Stimulated activated CD4-positive, alpha-beta T cell treated with anti-CD3 and anti-CD28 coated beads, Interleukin-1b, Interleukin-23, amount 100 ng/mL, for 1 hour (primary cell): ENCODE measurements at regions not wholly inside any gene's neighbourhood (a gene's known extent, or its start where the extent isn't known, plus 50 kb on each side); places are given as distances from the start of the nearest gene placed in this dataset.

Experiments
- DNase-seq, 2 donors: peaks; one replicate each; pipeline ENCODE4 v3.0.0-alpha.2; 2020; ENCODE audit warnings: low read depth in 2 of 2

DNA sequence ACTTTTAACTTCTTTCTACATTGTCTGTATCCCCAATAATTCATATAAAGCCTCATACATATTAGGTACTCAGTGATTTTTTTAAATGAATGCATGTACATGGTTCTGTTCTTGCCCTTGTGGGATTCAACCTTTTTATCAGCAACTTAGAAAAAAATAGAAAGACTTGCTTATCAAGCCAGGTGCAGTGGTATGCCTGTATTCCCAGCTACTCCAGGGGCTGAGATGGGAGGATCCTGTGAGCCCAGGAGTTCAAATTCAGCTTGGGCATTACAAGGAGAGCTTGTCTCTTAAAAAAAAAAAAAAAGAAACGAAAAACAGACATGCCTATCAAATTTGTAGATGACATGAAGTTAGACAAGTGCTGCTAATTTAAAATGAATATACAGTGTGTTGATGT, 54.2 kb upstream of the MYCBP2 start:
- no peak for DNase-seq

DNA sequence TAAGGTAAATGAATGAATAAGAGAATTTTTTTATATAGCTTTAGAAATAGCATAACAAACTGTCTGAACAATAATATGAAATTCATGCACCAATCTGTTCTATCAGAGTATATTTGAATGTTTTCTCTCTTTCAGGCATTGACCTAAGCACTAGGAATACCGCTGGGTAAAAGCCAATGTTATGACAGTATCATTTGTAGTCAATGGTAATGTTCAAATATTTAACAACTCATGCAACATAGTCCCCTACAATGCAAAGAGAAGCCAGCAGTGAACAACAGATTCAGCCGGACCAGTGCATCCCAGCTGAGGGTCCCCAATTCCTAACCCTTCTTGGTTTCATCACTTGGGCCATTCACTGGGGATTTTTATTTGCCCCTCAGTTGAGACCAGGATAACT, 52.6 kb upstream of the MYCBP2 start:
- no peak for DNase-seq

DNA sequence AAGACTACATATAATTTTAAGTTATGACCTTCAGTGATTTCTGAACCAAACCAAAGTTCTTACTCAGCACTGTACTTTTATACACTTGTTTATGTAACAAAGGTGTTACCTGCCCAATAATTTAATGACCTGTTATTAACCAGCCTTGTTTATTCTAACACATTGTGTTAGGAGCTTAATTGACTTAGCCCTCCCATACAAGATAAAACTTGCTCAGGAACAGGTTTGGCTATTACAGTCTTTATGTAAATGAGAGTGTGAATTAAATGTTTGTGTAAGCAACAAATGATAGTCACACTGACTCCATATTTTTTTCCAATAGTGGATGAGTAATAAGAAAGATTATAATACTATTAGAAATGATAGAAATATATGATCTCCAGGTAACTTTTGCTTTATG, 51.8 kb upstream of the MYCBP2 start:
- DNase-seq, result no peak

- no peak for DNase-seq
These were observed 50.1 kb upstream of the MYCBP2 start for GRCh38 chr13:77377016-77377415.
